CD14-positive monocyte (primary cell): ENCODE measurements at regions not wholly inside any gene's neighbourhood (a gene's known extent, or its start where the extent isn't known, plus 50 kb on each side); places are given as distances from the start of the nearest gene placed in this dataset.
A peak's percentile ranks its signal among the peaks of the same experiment; 100 is the strongest.

ENCODE experiments used
- DNase-seq, 3 donors: peaks; one replicate each; pipeline ENCODE4 v3.0.0-alpha.2; 2011 to 2022
- H2AFZ ChIP-seq: 2 replicates; pipeline ENCODE4 v1.6.0; 2012; ENCODE audit warnings: mild to moderate bottlenecking, low read depth, low read length, inconsistent platforms; ENCODE audit not compliant: insufficient read depth, poor library complexity, severe bottlenecking
- H3K27ac ChIP-seq, 2 donors: 1 replicate in 1 of 2; 2 replicates in 1 of 2; pipeline ENCODE4 v1.5.1; 2012 to 2013; ENCODE audit warnings: low read length in 2 of 2, control low read depth in 1 of 2, inconsistent platforms in 1 of 2, low read depth in 1 of 2, mild to moderate bottlenecking in 1 of 2
- H3K27me3 ChIP-seq, 2 donors: one replicate each; pipeline versions ENCODE4 v1.6.0 to v1.6.1; 2011 to 2013; ENCODE audit warnings: low read length in 2 of 2; ENCODE audit not compliant: control insufficient read depth in 2 of 2, insufficient read depth in 2 of 2
- H3K36me3 ChIP-seq, 2 donors: replicated peaks in 1 of 2; 1 replicate in 1 of 2; 2 replicates in 1 of 2; pipeline versions ENCODE4 v1.5.1 to v1.6.1; 2012 to 2013; ENCODE audit warnings: low read length in 2 of 2, control low read depth in 1 of 2, inconsistent platforms in 1 of 2, mild to moderate bottlenecking in 1 of 2; ENCODE audit not compliant: insufficient read depth in 2 of 2, control insufficient read depth in 1 of 2
- H3K4me1 ChIP-seq, 2 donors: 1 replicate in 1 of 2; 2 replicates in 1 of 2; pipeline versions ENCODE4 v1.5.1 to v1.6.1; 2012 to 2013; ENCODE audit warnings: low read length in 2 of 2, control low read depth in 1 of 2, inconsistent platforms in 1 of 2, mild to moderate bottlenecking in 1 of 2, moderate library complexity in 1 of 2; ENCODE audit not compliant: insufficient read depth in 2 of 2, control insufficient read depth in 1 of 2
- H3K4me2 ChIP-seq: replicated peaks from 2 replicates; pipeline ENCODE3; 2012; ENCODE audit warnings: low read length, moderate library complexity, mild to moderate bottlenecking; ENCODE audit not compliant: poor library complexity, severe bottlenecking; ENCODE audit errors: extremely low read depth
- H3K4me3 ChIP-seq, 3 experiments: fragments of 200-600 bp in 1 of 3; sonication (generic) in 1 of 3; replicated peaks in 1 of 3; 1 replicate in 2 of 3; 2 replicates in 1 of 3; pipeline ENCODE4 v1.5.1; 2011 to 2013; ENCODE audit warnings: low read length in 3 of 3, mild to moderate bottlenecking in 3 of 3, control low read depth in 2 of 3, low read depth in 2 of 3, inconsistent platforms in 1 of 3, moderate library complexity in 1 of 3
- H3K79me2 ChIP-seq: 2 replicates; pipeline ENCODE4 v1.6.0; 2012; ENCODE audit warnings: mild to moderate bottlenecking, control low read depth, inconsistent platforms, low read length, moderate library complexity; ENCODE audit not compliant: insufficient read depth
- H3K9ac ChIP-seq: 2 replicates; pipeline ENCODE4 v1.6.0; 2017; ENCODE audit warnings: low read length, mild to moderate bottlenecking; ENCODE audit not compliant: insufficient read depth, poor library complexity, severe bottlenecking
- H3K9me3 ChIP-seq, 2 donors: replicated peaks in 1 of 2; 1 replicate in 1 of 2; 2 replicates in 1 of 2; pipeline versions ENCODE4 v1.5.1 to v1.6.1; 2012 to 2013; ENCODE audit warnings: low read length in 2 of 2, control low read depth in 1 of 2; ENCODE audit not compliant: control insufficient read depth in 1 of 2, insufficient read depth in 1 of 2
- H4K20me1 ChIP-seq: 2 replicates; pipeline ENCODE4 v1.6.0; 2012; ENCODE audit warnings: mild to moderate bottlenecking, low read length, control low read depth, moderate library complexity; ENCODE audit not compliant: insufficient read depth
- H3K27ac Mint-ChIP-seq, 7 donors: one replicate each; pipeline ENCODE4 v1.8.0; 2020; ENCODE audit warnings: mild to moderate bottlenecking in 7 of 7, mixed read lengths in 7 of 7, moderate library complexity in 6 of 7, inconsistent platforms in 2 of 7
- H3K27me3 Mint-ChIP-seq, 3 donors: one replicate each; pipeline ENCODE4 v1.8.0; 2021 to 2022; ENCODE audit warnings: low read depth in 3 of 3, mild to moderate bottlenecking in 3 of 3, mixed read lengths in 3 of 3, moderate library complexity in 3 of 3, inconsistent platforms in 1 of 3
- H3K36me3 Mint-ChIP-seq, 2 donors: one replicate each; pipeline ENCODE4 v1.8.0; 2020; ENCODE audit warnings: mixed read lengths in 2 of 2, inconsistent platforms in 1 of 2, mild to moderate bottlenecking in 1 of 2
- H3K4me1 Mint-ChIP-seq: one replicate; pipeline ENCODE4 v1.8.0; 2020; ENCODE audit warnings: mild to moderate bottlenecking, mixed read lengths
- H3K4me3 Mint-ChIP-seq, 2 donors: one replicate each; pipeline ENCODE4 v1.8.0; 2020; ENCODE audit warnings: mild to moderate bottlenecking in 2 of 2, mixed read lengths in 2 of 2, moderate library complexity in 1 of 2
- H3K9me3 Mint-ChIP-seq, 7 donors: one replicate each; pipeline ENCODE4 v1.8.0; 2020 to 2022; ENCODE audit warnings: mixed read lengths in 7 of 7, mild to moderate bottlenecking in 6 of 7, moderate library complexity in 6 of 7, inconsistent platforms in 2 of 7
- CTCF ChIP-seq: fragments of 200-600 bp; IDR thresholded peaks from one replicate; pipeline ENCODE4 v1.8.0; 2022; ENCODE audit warnings: antibody characterized with exemption, mild to moderate bottlenecking
- WGBS: methylation state at CpG from one replicate; pipeline ENCODE4 v1.1.5; 2013; ENCODE audit warnings: missing lambda C conversion rate; ENCODE audit not compliant: insufficient coverage; 5-methylcytosine and 5-hydroxymethylcytosine counted together
- intact Hi-C, 2 donors: fragments of 100-400 bp; cut with micrococcal nuclease; formaldehyde crosslinking; loops; one replicate each; pipeline versions ENCODE4 v1.15.0 to v1.15.1; 2023

- Mint-ChIP-seq H3K9me3 (no peaks in the 10 kb centered on the region), H3K27ac (no peak overlapping the region), H3K36me3 (peaks cover 0 to 5% of the 10 kb centered on the region in 2 donors), H3K4me3 (no peak overlapping the region), H3K27me3 (peaks cover 1 to 2% (median 2%) of the 10 kb centered on the region in 3 donors), H3K4me1 (no peaks in the 10 kb centered on the region)
- H3K27ac ChIP-seq, result no peak overlapping the region
- H3K27me3 ChIP-seq, result no peaks in the 10 kb centered on the region
- 100% methylated on average over 1 of the region's 3 CpGs for WGBS
- H4K20me1 ChIP-seq, result no peaks in the 10 kb centered on the region
- no peak for DNase-seq
- H3K79me2 ChIP-seq, result no peaks in the 10 kb centered on the region
- no peak overlapping the region for H3K9ac ChIP-seq
- no peaks in the 10 kb centered on the region for H3K36me3 ChIP-seq
- TF ChIP-seq CTCF, result no peak
- no peak overlapping the region for H3K4me3 ChIP-seq
- no peaks in the 10 kb centered on the region for H3K4me1 ChIP-seq
- intact Hi-C loops, result no loop called here
- no peak overlapping the region for H3K4me2 ChIP-seq
- H3K9me3 ChIP-seq, result no peaks in the 10 kb centered on the region
- no peak overlapping the region for H2AFZ ChIP-seq
Observed at GRCh38 chr1:221887415-221887746, 145.5 kb upstream of the DUSP10 start.

DNA sequence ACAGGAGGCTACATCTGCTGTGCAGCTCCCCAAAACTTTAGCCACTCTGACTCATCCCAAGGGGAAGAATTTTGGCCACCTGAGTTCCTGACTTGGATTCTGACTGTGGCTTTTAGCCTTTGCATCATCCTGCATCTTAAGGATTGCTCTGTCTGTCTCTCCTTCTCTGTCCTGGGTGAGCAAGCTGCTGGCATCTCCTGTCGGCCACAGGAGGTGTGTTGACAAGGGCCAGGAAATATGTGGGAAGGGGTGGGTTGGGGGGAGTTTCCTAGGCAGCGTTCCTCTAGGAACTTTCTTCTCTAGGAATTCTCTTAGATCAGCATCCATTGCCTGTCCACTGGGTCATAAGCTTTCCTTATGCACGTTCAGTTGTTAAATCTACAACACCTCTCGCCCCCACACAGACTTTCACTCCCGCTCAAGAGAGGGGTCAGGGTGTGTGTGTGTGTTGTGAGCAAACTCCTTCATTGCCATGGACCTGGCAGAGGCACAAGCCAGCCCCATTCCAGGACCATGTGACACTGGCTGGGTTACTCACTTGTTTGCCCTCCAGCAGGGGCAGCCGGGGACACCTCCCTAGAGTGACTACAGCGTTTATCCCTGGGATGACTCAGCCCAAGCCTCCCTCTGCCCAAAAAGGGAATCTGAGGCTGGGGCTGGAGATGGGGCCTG, 145.0 kb upstream of the DUSP10 start:
- Histone ChIP-seq H3K27ac (no peak overlapping the region), H3K9ac (no peak overlapping the region), H3K36me3 (no peaks in the 10 kb centered on the region), H3K9me3 (no peaks in the 10 kb centered on the region), H2AFZ (no peak overlapping the region), H3K27me3 (no peaks in the 10 kb centered on the region), H3K79me2 (no peaks in the 10 kb centered on the region), H4K20me1 (no peaks in the 10 kb centered on the region), H3K4me2 (no peak overlapping the region), H3K4me1 (no peaks in the 10 kb centered on the region), H3K4me3 (no peak overlapping the region)
- intact Hi-C loops, result no loop called here
- no peaks in the 10 kb centered on the region for H3K9me3 Mint-ChIP-seq
- H3K36me3 Mint-ChIP-seq, result peaks cover 0 to 5% of the 10 kb centered on the region in 2 donors
- H3K4me1 Mint-ChIP-seq, result no peaks in the 10 kb centered on the region
- H3K27ac Mint-ChIP-seq, result peak overlapping the region in 1 of 7 donors; percentile 30
- peak in 1 of 3 donors; percentile 36 for DNase-seq
- no peak for TF ChIP-seq CTCF
- peaks cover 1 to 2% (median 2%) of the 10 kb centered on the region in 3 donors for H3K27me3 Mint-ChIP-seq
- H3K4me3 Mint-ChIP-seq, result no peak overlapping the region
- no CpG with 5 or more reads among the region's 7 CpGs for WGBS
